ENCODE measurements at regions not wholly inside any gene's neighbourhood (a gene's known extent, or its start where the extent isn't known, plus 50 kb on each side); places are given as distances from the start of the nearest gene placed in this dataset.

GRCh38 chr13:22278336-22278929 is 607.6 kb downstream of the FGF9 start:
- TF ChIP-seq CTCF (IDR thresholded peaks at IDR 0.05) (peak in 2 of 3 donors; percentile 33 to 38), POLR2A (IDR thresholded peaks at IDR 0.05) (no peak), POLR2AphosphoS5 (IDR thresholded peaks at IDR 0.05) (no peak)
